Liver (tissue), 8 donors: ENCODE measurements at regions not wholly inside any gene's neighbourhood (a gene's known extent, or its start where the extent isn't known, plus 50 kb on each side); places are given as distances from the start of the nearest gene placed in this dataset.

Experiments used
- DNase-seq: peaks from one replicate; pipeline ENCODE4 v3.0.0-alpha.2; 2017; ENCODE audit warnings: low spot score
- H3K27ac ChIP-seq, 2 donors: one replicate each; pipeline ENCODE4 v1.7.0; 2013; ENCODE audit warnings: inconsistent platforms in 2 of 2, low read length in 2 of 2, control low read depth in 1 of 2, low read depth in 1 of 2, mild to moderate bottlenecking in 1 of 2
- H3K27me3 ChIP-seq, 4 donors: one replicate each; pipeline versions ENCODE4 v1.6.1 to v1.7.0; 2013; ENCODE audit warnings: low read length in 3 of 4, inconsistent platforms in 1 of 4, mild to moderate bottlenecking in 1 of 4, moderate library complexity in 1 of 4; ENCODE audit not compliant: control insufficient read depth in 4 of 4, insufficient read depth in 4 of 4
- H3K36me3 ChIP-seq, 4 donors: one replicate each; pipeline versions ENCODE4 v1.6.1 to v1.7.0; 2013; ENCODE audit warnings: low read length in 3 of 4, mild to moderate bottlenecking in 3 of 4, low read depth in 1 of 4, moderate library complexity in 1 of 4; ENCODE audit not compliant: control insufficient read depth in 4 of 4, insufficient read depth in 3 of 4
- H3K4me1 ChIP-seq, 4 donors: one replicate each; pipeline versions ENCODE4 v1.6.1 to v1.7.0; 2013; ENCODE audit warnings: low read length in 3 of 4, mild to moderate bottlenecking in 3 of 4, moderate library complexity in 1 of 4; ENCODE audit not compliant: control insufficient read depth in 4 of 4, insufficient read depth in 4 of 4
- H3K4me3 ChIP-seq, 3 donors: one replicate each; pipeline versions ENCODE4 v1.6.1 to v1.7.0; 2013; ENCODE audit warnings: low read length in 3 of 3, control low read depth in 1 of 3, low read depth in 1 of 3, mild to moderate bottlenecking in 1 of 3
- H3K9ac ChIP-seq, 2 donors: one replicate each; pipeline ENCODE4 v1.7.0; 2013; ENCODE audit warnings: low read length in 2 of 2, mild to moderate bottlenecking in 2 of 2, moderate library complexity in 2 of 2, control low read depth in 1 of 2, low read depth in 1 of 2
- H3K9me3 ChIP-seq, 4 donors: one replicate each; pipeline versions ENCODE4 v1.6.1 to v1.7.0; 2013; ENCODE audit warnings: low read length in 3 of 4; ENCODE audit not compliant: control insufficient read depth in 4 of 4
- CTCF ChIP-seq: fragments of 150-350 bp; IDR thresholded peaks from 2 replicates; pipeline ENCODE4 v1.5.1; 2017; ENCODE audit warnings: improper control_type of control experiment, low read depth, low read length; ENCODE audit not compliant: missing input control
- EGR1 ChIP-seq, 2 donors: IDR thresholded peaks; 2 replicates each; pipeline ENCODE4 v1.6.1; 2016 to 2018; ENCODE audit warnings: antibody characterized with exemption in 2 of 2, low read depth in 2 of 2
- FOXA1 ChIP-seq: IDR thresholded peaks from 2 replicates; pipeline ENCODE4 v1.6.1; 2016; ENCODE audit warnings: antibody characterized with exemption
- FOXA2 ChIP-seq: IDR thresholded peaks from 2 replicates; pipeline ENCODE4 v1.6.1; 2016; ENCODE audit warnings: antibody characterized with exemption
- GABPA ChIP-seq, 2 donors: IDR thresholded peaks in 1 of 2; conservative IDR thresholded peaks in 1 of 2; 2 replicates each; pipeline ENCODE4 v1.6.1; 2016; ENCODE audit warnings: antibody characterized with exemption in 2 of 2, mild to moderate bottlenecking in 1 of 2, moderate library complexity in 1 of 2
- HNF4A ChIP-seq, 2 donors: conservative IDR thresholded peaks; 2 replicates each; pipeline ENCODE4 v1.6.1; 2016; ENCODE audit warnings: antibody characterized with exemption in 2 of 2, mild to moderate bottlenecking in 2 of 2
- HNF4G ChIP-seq: IDR thresholded peaks from 2 replicates; pipeline ENCODE4 v1.6.1; 2016; ENCODE audit warnings: antibody characterized with exemption
- JUND ChIP-seq, 2 donors: IDR thresholded peaks; 2 replicates each; pipeline ENCODE4 v1.6.1; 2016; ENCODE audit warnings: antibody characterized with exemption in 2 of 2
- NR2F2 ChIP-seq: IDR thresholded peaks from 2 replicates; pipeline ENCODE4 v1.6.1; 2016; ENCODE audit warnings: antibody characterized with exemption
- RAD21 ChIP-seq, 2 donors: IDR thresholded peaks; 2 replicates each; pipeline ENCODE4 v1.6.1; 2016; ENCODE audit warnings: antibody characterized with exemption in 2 of 2, mild to moderate bottlenecking in 2 of 2
- RXRA ChIP-seq, 2 donors: IDR thresholded peaks; 2 replicates each; pipeline ENCODE4 v1.6.1; 2017 to 2018; ENCODE audit warnings: antibody characterized with exemption in 2 of 2, mild to moderate bottlenecking in 1 of 2
- SP1 ChIP-seq: IDR thresholded peaks from 2 replicates; pipeline ENCODE4 v1.6.1; 2018; ENCODE audit warnings: antibody characterized with exemption, mild to moderate bottlenecking
- TAF1 ChIP-seq: conservative IDR thresholded peaks from 2 replicates; pipeline ENCODE4 v1.6.1; 2016; ENCODE audit warnings: antibody characterized with exemption, mild to moderate bottlenecking
- YY1 ChIP-seq: IDR thresholded peaks from 2 replicates; pipeline ENCODE4 v1.6.1; 2016; ENCODE audit warnings: antibody characterized with exemption, mild to moderate bottlenecking
- ZBTB33 ChIP-seq: IDR thresholded peaks from 2 replicates; pipeline ENCODE4 v1.6.1; 2016; ENCODE audit warnings: antibody characterized with exemption
- WGBS: extraction: QIAGEN DNeasy Blood & Tissue Kit; methylation state at CpG from one replicate; pipeline ENCODE4 v1.1.7; 2013; 5-methylcytosine and 5-hydroxymethylcytosine counted together
- TF ChIP-seq, protein P1 (sequence below): IDR thresholded peaks from 2 replicates; pipeline ENCODE4 v1.6.1; 2016; ENCODE audit warnings: antibody characterized with exemption
- TF ChIP-seq, protein P2 (sequence below): IDR thresholded peaks from 2 replicates; pipeline ENCODE4 v1.6.1; 2016; ENCODE audit warnings: antibody characterized with exemption
- TF ChIP-seq, protein P3 (sequence below): IDR thresholded peaks from 2 replicates; pipeline ENCODE4 v1.6.1; 2016; ENCODE audit warnings: antibody characterized with exemption, mild to moderate bottlenecking
- donor health status: healthy.
- donor health status: healthy.
- donor health status: healthy.
- donor health status: healthy.
- donor health status: healthy.

GRCh38 chr22:49332691-49333090 is 495.0 kb downstream of the BRD1 start:
- Histone ChIP-seq H3K27me3 (peaks cover 0 to 10% (median 0%) of the 10 kb centered on the region in 4 donors), H3K27ac (no peak overlapping the region), H3K36me3 (no peaks in the 10 kb centered on the region), H3K4me3 (no peak overlapping the region), H3K9me3 (peaks cover 0 to 2% (median 0%) of the 10 kb centered on the region in 4 donors), H3K9ac (no peak overlapping the region), H3K4me1 (no peaks in the 10 kb centered on the region)
- WGBS: 74% methylated on average over 10 of the region's 10 CpGs
- DNase-seq: peak; percentile 17
- no peak for TF ChIP-seq EGR1 (IDR thresholded peaks at IDR 0.05; ENCODE audit: low read depth in 2 of 2)
- TF ChIP-seq NR2F2: no peak
- TF ChIP-seq SP1: no peak
- TF ChIP-seq, protein P1, sequence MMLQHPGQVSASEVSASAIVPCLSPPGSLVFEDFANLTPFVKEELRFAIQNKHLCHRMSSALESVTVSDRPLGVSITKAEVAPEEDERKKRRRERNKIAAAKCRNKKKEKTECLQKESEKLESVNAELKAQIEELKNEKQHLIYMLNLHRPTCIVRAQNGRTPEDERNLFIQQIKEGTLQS: no peak
- TF ChIP-seq FOXA2: no peak
- no peak for TF ChIP-seq YY1
- TF ChIP-seq, protein P2, sequence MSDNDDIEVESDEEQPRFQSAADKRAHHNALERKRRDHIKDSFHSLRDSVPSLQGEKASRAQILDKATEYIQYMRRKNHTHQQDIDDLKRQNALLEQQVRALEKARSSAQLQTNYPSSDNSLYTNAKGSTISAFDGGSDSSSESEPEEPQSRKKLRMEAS: no peak
- TF ChIP-seq CTCF: no peak
- no peak for TF ChIP-seq HNF4A (conservative IDR thresholded peaks at IDR 0.05)

DNA sequence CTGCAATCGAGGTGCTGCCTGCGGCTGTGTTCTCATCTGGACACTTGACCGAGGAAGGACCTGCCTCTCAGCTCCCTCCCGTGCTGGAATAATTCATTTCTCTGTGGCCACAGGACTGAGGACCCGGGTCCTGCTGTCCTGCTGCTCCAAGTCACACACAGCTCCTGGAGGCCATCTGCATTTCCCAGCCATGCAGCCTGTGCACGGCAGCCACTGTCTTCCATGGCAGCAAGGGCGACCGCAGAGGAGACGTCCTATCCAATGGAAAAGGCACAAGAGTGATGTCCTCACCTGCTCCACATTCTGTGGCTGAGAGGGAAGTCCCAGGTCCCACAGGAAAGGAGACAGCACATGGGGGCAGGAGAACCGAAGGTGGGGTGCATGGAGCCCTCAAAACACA is 495.8 kb downstream of the BRD1 start:
- no peaks in the 10 kb centered on the region for H3K36me3 ChIP-seq
- no peak overlapping the region for H3K9ac ChIP-seq
- TF ChIP-seq HNF4G: no peak
- TF ChIP-seq, protein P3, sequence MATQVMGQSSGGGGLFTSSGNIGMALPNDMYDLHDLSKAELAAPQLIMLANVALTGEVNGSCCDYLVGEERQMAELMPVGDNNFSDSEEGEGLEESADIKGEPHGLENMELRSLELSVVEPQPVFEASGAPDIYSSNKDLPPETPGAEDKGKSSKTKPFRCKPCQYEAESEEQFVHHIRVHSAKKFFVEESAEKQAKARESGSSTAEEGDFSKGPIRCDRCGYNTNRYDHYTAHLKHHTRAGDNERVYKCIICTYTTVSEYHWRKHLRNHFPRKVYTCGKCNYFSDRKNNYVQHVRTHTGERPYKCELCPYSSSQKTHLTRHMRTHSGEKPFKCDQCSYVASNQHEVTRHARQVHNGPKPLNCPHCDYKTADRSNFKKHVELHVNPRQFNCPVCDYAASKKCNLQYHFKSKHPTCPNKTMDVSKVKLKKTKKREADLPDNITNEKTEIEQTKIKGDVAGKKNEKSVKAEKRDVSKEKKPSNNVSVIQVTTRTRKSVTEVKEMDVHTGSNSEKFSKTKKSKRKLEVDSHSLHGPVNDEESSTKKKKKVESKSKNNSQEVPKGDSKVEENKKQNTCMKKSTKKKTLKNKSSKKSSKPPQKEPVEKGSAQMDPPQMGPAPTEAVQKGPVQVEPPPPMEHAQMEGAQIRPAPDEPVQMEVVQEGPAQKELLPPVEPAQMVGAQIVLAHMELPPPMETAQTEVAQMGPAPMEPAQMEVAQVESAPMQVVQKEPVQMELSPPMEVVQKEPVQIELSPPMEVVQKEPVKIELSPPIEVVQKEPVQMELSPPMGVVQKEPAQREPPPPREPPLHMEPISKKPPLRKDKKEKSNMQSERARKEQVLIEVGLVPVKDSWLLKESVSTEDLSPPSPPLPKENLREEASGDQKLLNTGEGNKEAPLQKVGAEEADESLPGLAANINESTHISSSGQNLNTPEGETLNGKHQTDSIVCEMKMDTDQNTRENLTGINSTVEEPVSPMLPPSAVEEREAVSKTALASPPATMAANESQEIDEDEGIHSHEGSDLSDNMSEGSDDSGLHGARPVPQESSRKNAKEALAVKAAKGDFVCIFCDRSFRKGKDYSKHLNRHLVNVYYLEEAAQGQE: no peak
- no peak for TF ChIP-seq CTCF
- TF ChIP-seq, protein P1: no peak
- TF ChIP-seq YY1: no peak
- TF ChIP-seq ZBTB33: no peak
- TF ChIP-seq JUND (IDR thresholded peaks at IDR 0.05): no peak
- TF ChIP-seq FOXA2: no peak
- no peak for TF ChIP-seq RXRA (IDR thresholded peaks at IDR 0.05)
- TF ChIP-seq HNF4A (conservative IDR thresholded peaks at IDR 0.05): no peak
- TF ChIP-seq, protein P2: no peak
- TF ChIP-seq GABPA (IDR thresholded peaks at IDR 0.05 in 1 of 2, conservative IDR thresholded peaks at IDR 0.05 in 1 of 2): no peak
- no peak for TF ChIP-seq SP1
- no peak for TF ChIP-seq EGR1 (IDR thresholded peaks at IDR 0.05; ENCODE audit: low read depth in 2 of 2)
- no peak for TF ChIP-seq RAD21 (IDR thresholded peaks at IDR 0.05)
- TF ChIP-seq TAF1: no peak
- TF ChIP-seq FOXA1: no peak
- no peak for TF ChIP-seq NR2F2
- H3K27ac ChIP-seq: no peak overlapping the region
- 85% methylated on average over 10 of the region's 10 CpGs for WGBS
- H3K4me1 ChIP-seq: no peaks in the 10 kb centered on the region
- peaks cover 0 to 10% (median 0%) of the 10 kb centered on the region in 4 donors for H3K27me3 ChIP-seq
- no peak overlapping the region for H3K4me3 ChIP-seq
- DNase-seq: no peak
- peaks cover 0 to 3% (median under 1%) of the 10 kb centered on the region in 4 donors for H3K9me3 ChIP-seq
